Skin of body (tissue), 1 donor: ENCODE measurements at regions not wholly inside any gene's neighbourhood (a gene's known extent, or its start where the extent isn't known, plus 50 kb on each side); places are given as distances from the start of the nearest gene placed in this dataset.

Experiments used
- DNase-seq: peaks from one replicate; lab custom pipeline; 2025; lab: John Stamatoyannopoulos, UW

GRCh38 chr20:51219544-51219943 lies 196.6 kb upstream of the KCNG1 start:
- no peak for DNase-seq

GRCh38 chr20:51218603-51219002 lies 195.7 kb upstream of the KCNG1 start:
- no peak for DNase-seq

- no peak for DNase-seq
These were observed 194.6 kb upstream of the KCNG1 start for GRCh38 chr20:51217347-51218045.

- no peak for DNase-seq
These were observed 193.9 kb upstream of the KCNG1 start for GRCh38 chr20:51216850-51217249.

- no peak for DNase-seq
These were observed 189.9 kb upstream of the KCNG1 start for GRCh38 chr20:51212816-51213215.

GRCh38 chr20:51211191-51211590 lies 188.3 kb upstream of the KCNG1 start:
- no peak for DNase-seq

GRCh38 chr20:51210084-51210483 lies 187.2 kb upstream of the KCNG1 start:
- DNase-seq: no peak

GRCh38 chr20:51208162-51208561 lies 185.3 kb upstream of the KCNG1 start:
- DNase-seq: no peak

- DNase-seq: no peak
These were observed 183.2 kb upstream of the KCNG1 start for GRCh38 chr20:51206032-51206662.

GRCh38 chr20:51204794-51205193 lies 181.9 kb upstream of the KCNG1 start:
- DNase-seq: no peak

- no peak for DNase-seq
These were observed 181.3 kb upstream of the KCNG1 start for GRCh38 chr20:51204051-51204715.

GRCh38 chr20:51202304-51202703 lies 179.4 kb upstream of the KCNG1 start:
- no peak for DNase-seq

GRCh38 chr20:51199920-51200319 lies 177.0 kb upstream of the KCNG1 start:
- no peak for DNase-seq

GRCh38 chr20:51198876-51199523 lies 176.1 kb upstream of the KCNG1 start:
- DNase-seq: no peak

GRCh38 chr20:51198238-51198637 lies 175.3 kb upstream of the KCNG1 start:
- DNase-seq: no peak

GRCh38 chr20:51196991-51197651 lies 174.2 kb upstream of the KCNG1 start:
- no peak for DNase-seq

- no peak for DNase-seq
These were observed 173.1 kb upstream of the KCNG1 start for GRCh38 chr20:51195990-51196389.

GRCh38 chr20:51195419-51195901 lies 172.6 kb upstream of the KCNG1 start:
- no peak for DNase-seq

GRCh38 chr20:51193066-51193772 lies 170.3 kb upstream of the KCNG1 start:
- no peak for DNase-seq

- DNase-seq: no peak
These were observed 167.9 kb upstream of the KCNG1 start for GRCh38 chr20:51190783-51191180.
